ENCODE measurements at regions not wholly inside any gene's neighbourhood (a gene's known extent, or its start where the extent isn't known, plus 50 kb on each side); places are given as distances from the start of the nearest gene placed in this dataset.

GRCh38 chr4:152217896-152218295 is 318.0 kb downstream of the FBXW7 start:
- ChIA-PET POLR2A (no interaction called here), CTCF (interaction anchor here (0.7 kb wide), 1 partner anchor 14 kb away, joined by 4 read pairs; no protein-coding TSS in a partner anchor)
- no peak overlapping the region for H2AFZ ChIP-seq (ENCODE audit: insufficient read depth, low read depth, low read length, poor library complexity, severe bottlenecking)

GRCh38 chr4:152211936-152212653 is 323.8 kb downstream of the FBXW7 start:
- WGBS (ENCODE audit: insufficient coverage) = 73% methylated on average over 3 of the region's 7 CpGs
- no peak overlapping the region for H3K9ac ChIP-seq (ENCODE audit: low read length)
- no peak overlapping the region for H3K4me3 ChIP-seq (ENCODE audit: control extremely low read depth in 1 of 5, extremely low read depth in 1 of 5, insufficient read depth in 1 of 5, low read depth in 2 of 5, low read length in 4 of 5)
- Mint-ChIP-seq H3K9me3 (ENCODE audit: insufficient read depth) (peaks cover 2% of the 10 kb centered on the region), H3K27ac (no peak overlapping the region), H3K4me3 (no peak overlapping the region), H3K4me1 (no peaks in the 10 kb centered on the region), H3K27me3 (peaks cover 20% of the 10 kb centered on the region)
- peaks cover 0 to 5% (median 0%) of the 10 kb centered on the region in 4 experiments for H3K27me3 ChIP-seq (replicated peaks in 1 of 4; ENCODE audit: control extremely low read depth in 1 of 4, control insufficient read depth in 3 of 4, insufficient read depth in 4 of 4, low read length in 3 of 4)
- CTCF ChIA-PET = no interaction called here
- H3K4me1 ChIP-seq (ENCODE audit: control insufficient read depth in 2 of 2, insufficient read depth in 2 of 2, low read length in 2 of 2) = no peaks in the 10 kb centered on the region
- POLR2A ChIA-PET = no interaction called here
- H3K27ac ChIP-seq (ENCODE audit: low read length in 2 of 2) = no peak overlapping the region
- intact Hi-C loops (cut with micrococcal nuclease) = no loop called here
- no peaks in the 10 kb centered on the region for H3K9me3 ChIP-seq (ENCODE audit: control extremely low read depth in 1 of 3, control insufficient read depth in 2 of 3, insufficient read depth in 1 of 3, low read length in 2 of 3)
- DNase-seq (no peak), ATAC-seq (ENCODE audit: low read depth) (no peak)
- H2AFZ ChIP-seq (ENCODE audit: insufficient read depth, low read depth, low read length, poor library complexity, severe bottlenecking) = no peak overlapping the region
- H3K4me2 ChIP-seq (replicated peaks; ENCODE audit: low read depth, low read length, poor library complexity, severe bottlenecking) = no peak overlapping the region
- no peaks in the 10 kb centered on the region for H3K79me2 ChIP-seq (ENCODE audit: control insufficient read depth, insufficient read depth, low read length)
- H3K36me3 ChIP-seq (replicated peaks in 1 of 2; ENCODE audit: control extremely low read depth in 1 of 2, control insufficient read depth in 1 of 2, extremely low read depth in 1 of 2, insufficient read depth in 2 of 2, low read length in 1 of 2) = no peaks in the 10 kb centered on the region
- no peak for TF ChIP-seq EZH2 (IDR thresholded peaks at IDR 0.05; ENCODE audit: borderline replicate concordance, insufficient read depth, low read depth, low read length, poor library complexity, severe bottlenecking)
- TF ChIP-seq, protein P1, sequence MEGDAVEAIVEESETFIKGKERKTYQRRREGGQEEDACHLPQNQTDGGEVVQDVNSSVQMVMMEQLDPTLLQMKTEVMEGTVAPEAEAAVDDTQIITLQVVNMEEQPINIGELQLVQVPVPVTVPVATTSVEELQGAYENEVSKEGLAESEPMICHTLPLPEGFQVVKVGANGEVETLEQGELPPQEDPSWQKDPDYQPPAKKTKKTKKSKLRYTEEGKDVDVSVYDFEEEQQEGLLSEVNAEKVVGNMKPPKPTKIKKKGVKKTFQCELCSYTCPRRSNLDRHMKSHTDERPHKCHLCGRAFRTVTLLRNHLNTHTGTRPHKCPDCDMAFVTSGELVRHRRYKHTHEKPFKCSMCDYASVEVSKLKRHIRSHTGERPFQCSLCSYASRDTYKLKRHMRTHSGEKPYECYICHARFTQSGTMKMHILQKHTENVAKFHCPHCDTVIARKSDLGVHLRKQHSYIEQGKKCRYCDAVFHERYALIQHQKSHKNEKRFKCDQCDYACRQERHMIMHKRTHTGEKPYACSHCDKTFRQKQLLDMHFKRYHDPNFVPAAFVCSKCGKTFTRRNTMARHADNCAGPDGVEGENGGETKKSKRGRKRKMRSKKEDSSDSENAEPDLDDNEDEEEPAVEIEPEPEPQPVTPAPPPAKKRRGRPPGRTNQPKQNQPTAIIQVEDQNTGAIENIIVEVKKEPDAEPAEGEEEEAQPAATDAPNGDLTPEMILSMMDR (IDR thresholded peaks at IDR 0.05) = no peak
- no peaks in the 10 kb centered on the region for H4K20me1 ChIP-seq (ENCODE audit: control insufficient read depth, insufficient read depth, low read length, poor library complexity, severe bottlenecking)

More at GRCh38 chr4:152217896-152218295, 318.0 kb downstream of the FBXW7 start:
- peaks cover 2% of the 10 kb centered on the region for H3K9me3 Mint-ChIP-seq (ENCODE audit: insufficient read depth)
- Histone ChIP-seq H3K9ac (ENCODE audit: low read length) (no peak overlapping the region), H3K27ac (ENCODE audit: low read length in 2 of 2) (no peak overlapping the region), H3K9me3 (ENCODE audit: control extremely low read depth in 1 of 3, control insufficient read depth in 2 of 3, insufficient read depth in 1 of 3, low read length in 2 of 3) (peaks cover 0 to 3% (median 0%) of the 10 kb centered on the region in 3 donors), H3K27me3 (replicated peaks in 1 of 4; ENCODE audit: control extremely low read depth in 1 of 4, control insufficient read depth in 3 of 4, insufficient read depth in 4 of 4, low read length in 3 of 4) (peaks cover 0 to 2% (median 0%) of the 10 kb centered on the region in 4 experiments), H3K4me3 (ENCODE audit: control extremely low read depth in 1 of 5, extremely low read depth in 1 of 5, insufficient read depth in 1 of 5, low read depth in 2 of 5, low read length in 4 of 5) (no peak overlapping the region), H3K4me1 (ENCODE audit: control insufficient read depth in 2 of 2, insufficient read depth in 2 of 2, low read length in 2 of 2) (no peaks in the 10 kb centered on the region), H4K20me1 (ENCODE audit: control insufficient read depth, insufficient read depth, low read length, poor library complexity, severe bottlenecking) (no peaks in the 10 kb centered on the region), H3K4me2 (replicated peaks; ENCODE audit: low read depth, low read length, poor library complexity, severe bottlenecking) (no peak overlapping the region), H3K36me3 (replicated peaks in 1 of 2; ENCODE audit: control extremely low read depth in 1 of 2, control insufficient read depth in 1 of 2, extremely low read depth in 1 of 2, insufficient read depth in 2 of 2, low read length in 1 of 2) (no peaks in the 10 kb centered on the region), H3K79me2 (ENCODE audit: control insufficient read depth, insufficient read depth, low read length) (no peaks in the 10 kb centered on the region)
- no peaks in the 10 kb centered on the region for H3K27me3 Mint-ChIP-seq
- no peak for TF ChIP-seq EZH2 (IDR thresholded peaks at IDR 0.05; ENCODE audit: borderline replicate concordance, insufficient read depth, low read depth, low read length, poor library complexity, severe bottlenecking)
- TF ChIP-seq, protein P1 (IDR thresholded peaks at IDR 0.05) = no peak
- H3K4me3 Mint-ChIP-seq = no peak overlapping the region
- DNase-seq = no peak
- WGBS (ENCODE audit: insufficient coverage) = no CpG with 5 or more reads among the region's 3 CpGs
- no peak for ATAC-seq (ENCODE audit: low read depth)
- intact Hi-C loops (cut with micrococcal nuclease) = no loop called here
- H3K27ac Mint-ChIP-seq = no peak overlapping the region
- no peaks in the 10 kb centered on the region for H3K4me1 Mint-ChIP-seq

Data from B cell (primary cell).